HL-60 (cell line): ENCODE measurements at regions not wholly inside any gene's neighbourhood (a gene's known extent, or its start where the extent isn't known, plus 50 kb on each side); places are given as distances from the start of the nearest gene placed in this dataset.

Experiments
- DNase-seq, 2 experiments: peaks; one replicate each; pipeline ENCODE4 v3.0.0-alpha.2; 2010 to 2020; ENCODE audit warnings: low read depth in 1 of 2, low spot score in 1 of 2
- H3K27ac ChIP-seq: fragments of 250-450 bp; sonication (Bioruptor Pico); replicated peaks from 2 replicates; pipeline ENCODE4 v1.5.1; 2020; ENCODE audit warnings: mild to moderate bottlenecking, moderate library complexity
- H3K27me3 ChIP-seq: fragments of 250-450 bp; sonication (Bioruptor Pico); 2 replicates; pipeline ENCODE4 v1.5.1; 2021; ENCODE audit warnings: mild to moderate bottlenecking, moderate library complexity; ENCODE audit not compliant: insufficient read depth, poor library complexity, severe bottlenecking
- H3K4me3 ChIP-seq: replicated peaks from 2 replicates; pipeline ENCODE4 v1.5.1; 2011; ENCODE audit warnings: mild to moderate bottlenecking, control low read depth, low read length; ENCODE audit not compliant: insufficient read depth
- CTCF ChIP-seq: IDR thresholded peaks from one replicate; pipeline ENCODE4 v1.5.1; 2011; ENCODE audit warnings: low read length, control low read depth, inconsistent platforms; ENCODE audit not compliant: insufficient read depth
- GABPA ChIP-seq: IDR thresholded peaks from 2 replicates; pipeline ENCODE4 v1.6.1; 2012; ENCODE audit warnings: low read depth
- POLR2AphosphoS5 ChIP-seq: IDR thresholded peaks from 2 replicates; pipeline ENCODE4 v1.6.1; 2012; ENCODE audit warnings: low read depth
- REST ChIP-seq: IDR thresholded peaks from 2 replicates; pipeline ENCODE4 v1.6.1; 2012; ENCODE audit warnings: low read depth; ENCODE audit not compliant: insufficient replicate concordance
- SPI1 ChIP-seq: IDR thresholded peaks from 2 replicates; pipeline ENCODE4 v1.6.1; 2012; ENCODE audit warnings: low read depth, mild to moderate bottlenecking, borderline replicate concordance

GRCh38 chr1:228994676-228995594 lies 259.7 kb downstream of the RHOU start:
- Histone ChIP-seq H3K27me3 (no peaks in the 10 kb centered on the region), H3K27ac (no peak overlapping the region), H3K4me3 (no peak overlapping the region)
- TF ChIP-seq SPI1 (no peak), CTCF (no peak), GABPA (no peak), REST (no peak), POLR2AphosphoS5 (no peak)
- no peak for DNase-seq

DNA sequence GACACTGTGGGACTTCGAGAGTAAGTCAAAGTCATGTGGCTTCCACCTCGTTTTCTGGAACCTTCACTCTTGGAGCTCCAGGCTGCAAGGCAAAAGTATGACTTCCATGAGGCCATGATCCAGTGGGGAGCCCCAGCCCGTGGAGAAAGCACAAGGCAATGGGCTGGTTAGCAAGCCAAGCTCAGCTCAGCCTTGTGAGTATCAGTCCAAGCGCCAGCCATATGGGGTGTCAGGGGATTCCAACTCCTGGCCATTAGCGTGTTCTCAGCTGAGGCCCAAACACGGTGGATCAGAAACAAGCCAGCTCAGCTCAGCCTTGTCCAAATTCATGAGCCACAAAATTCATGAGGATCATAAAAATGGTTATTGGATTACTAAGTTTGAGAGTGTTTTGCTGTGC lies 261.0 kb downstream of the RHOU start:
- DNase-seq, result no peak
- no peak overlapping the region for H3K27ac ChIP-seq
- TF ChIP-seq CTCF (no peak), REST (no peak), GABPA (no peak), POLR2AphosphoS5 (no peak), SPI1 (no peak)
- H3K4me3 ChIP-seq, result no peak overlapping the region
- no peaks in the 10 kb centered on the region for H3K27me3 ChIP-seq

- Histone ChIP-seq H3K4me3 (no peak overlapping the region), H3K27me3 (no peaks in the 10 kb centered on the region), H3K27ac (no peak overlapping the region)
- no peak for TF ChIP-seq POLR2AphosphoS5
- TF ChIP-seq REST, result no peak
- TF ChIP-seq GABPA, result no peak
- TF ChIP-seq SPI1, result no peak
- no peak for TF ChIP-seq CTCF
- no peak for DNase-seq
Observed at GRCh38 chr1:228997721-228998144, 262.5 kb downstream of the RHOU start.
